ENCODE measurements at regions not wholly inside any gene's neighbourhood (a gene's known extent, or its start where the extent isn't known, plus 50 kb on each side); places are given as distances from the start of the nearest gene placed in this dataset.
A peak's percentile ranks its signal among the peaks of the same experiment; 100 is the strongest.

GRCh38 chr7:18308938-18309337 lies 186.6 kb upstream of the HDAC9 start:
- no peak for DNase-seq (ENCODE audit: low read depth in 1 of 2, low spot score in 1 of 2)

- no peak for DNase-seq (ENCODE audit: low read depth in 1 of 2, low spot score in 1 of 2)
These were observed 183.1 kb upstream of the HDAC9 start for GRCh38 chr7:18312482-18312881.

- DNase-seq (ENCODE audit: low read depth in 1 of 2, low spot score in 1 of 2): no peak
These were observed 181.6 kb upstream of the HDAC9 start for GRCh38 chr7:18313965-18314364.

- DNase-seq (ENCODE audit: low read depth in 1 of 2, low spot score in 1 of 2): no peak
These were observed 180.3 kb upstream of the HDAC9 start for GRCh38 chr7:18315241-18315640.

- DNase-seq (ENCODE audit: low read depth in 1 of 2, low spot score in 1 of 2): no peak
These were observed 177.6 kb upstream of the HDAC9 start for GRCh38 chr7:18317941-18318340.

GRCh38 chr7:18320422-18320821 lies 175.1 kb upstream of the HDAC9 start:
- DNase-seq (ENCODE audit: low read depth in 1 of 2, low spot score in 1 of 2): no peak

- DNase-seq (ENCODE audit: low read depth in 1 of 2, low spot score in 1 of 2): no peak
These were observed 174.5 kb upstream of the HDAC9 start for GRCh38 chr7:18320971-18321567.

- no peak for DNase-seq (ENCODE audit: low read depth in 1 of 2, low spot score in 1 of 2)
These were observed 165.0 kb upstream of the HDAC9 start for GRCh38 chr7:18330548-18330947.

GRCh38 chr7:18336626-18337025 lies 158.9 kb upstream of the HDAC9 start:
- DNase-seq (ENCODE audit: low read depth in 1 of 2, low spot score in 1 of 2): no peak

- no peak for DNase-seq (ENCODE audit: low read depth in 1 of 2, low spot score in 1 of 2)
These were observed 158.3 kb upstream of the HDAC9 start for GRCh38 chr7:18337048-18337809.

GRCh38 chr7:18338910-18339523 lies 156.5 kb upstream of the HDAC9 start:
- no peak for DNase-seq (ENCODE audit: low read depth in 1 of 2, low spot score in 1 of 2)

GRCh38 chr7:18341756-18342155 lies 153.8 kb upstream of the HDAC9 start:
- DNase-seq (ENCODE audit: low read depth in 1 of 2, low spot score in 1 of 2): no peak

GRCh38 chr7:18343047-18343446 lies 152.5 kb upstream of the HDAC9 start:
- no peak for DNase-seq (ENCODE audit: low read depth in 1 of 2, low spot score in 1 of 2)

GRCh38 chr7:18344536-18344935 lies 151.0 kb upstream of the HDAC9 start:
- DNase-seq (ENCODE audit: low read depth in 1 of 2, low spot score in 1 of 2): no peak

- DNase-seq (ENCODE audit: low read depth in 1 of 2, low spot score in 1 of 2): peak in 1 of 2 donors; percentile 4
These were observed 149.8 kb upstream of the HDAC9 start for GRCh38 chr7:18345641-18346234.

GRCh38 chr7:18347170-18347569 lies 148.4 kb upstream of the HDAC9 start:
- DNase-seq (ENCODE audit: low read depth in 1 of 2, low spot score in 1 of 2): no peak

- DNase-seq (ENCODE audit: low read depth in 1 of 2, low spot score in 1 of 2): no peak
These were observed 144.9 kb upstream of the HDAC9 start for GRCh38 chr7:18350678-18351077.

GRCh38 chr7:18352339-18353255 lies 143.0 kb upstream of the HDAC9 start:
- no peak for DNase-seq (ENCODE audit: low read depth in 1 of 2, low spot score in 1 of 2)

GRCh38 chr7:18353339-18353738 lies 142.2 kb upstream of the HDAC9 start:
- DNase-seq (ENCODE audit: low read depth in 1 of 2, low spot score in 1 of 2): no peak

- DNase-seq (ENCODE audit: low read depth in 1 of 2, low spot score in 1 of 2): no peak
These were observed 141.2 kb upstream of the HDAC9 start for GRCh38 chr7:18354108-18355085.
